NB4 (cell line): ENCODE measurements at regions not wholly inside any gene's neighbourhood (a gene's known extent, or its start where the extent isn't known, plus 50 kb on each side); places are given as distances from the start of the nearest gene placed in this dataset.

Source experiments
- CTCF ChIP-seq: IDR thresholded peaks from one replicate; pipeline ENCODE4 v1.5.1; 2012; ENCODE audit warnings: low read depth, low read length
- MAX ChIP-seq: IDR thresholded peaks from 2 replicates; pipeline ENCODE4 v1.6.1; 2011; ENCODE audit warnings: low read depth, low read length
- MYC ChIP-seq: IDR thresholded peaks from 2 replicates; pipeline ENCODE4 v1.6.1; 2011; ENCODE audit warnings: low read depth, low read length
- POLR2A ChIP-seq: IDR thresholded peaks from 2 replicates; pipeline ENCODE4 v1.6.1; 2011; ENCODE audit warnings: mild to moderate bottlenecking; ENCODE audit not compliant: insufficient read length; ENCODE audit errors: extremely low read depth

GRCh38 chr18:55735969-55736368, 148.0 kb upstream of the TCF4 start:
- TF ChIP-seq CTCF = no peak
- no peak for TF ChIP-seq MAX
- TF ChIP-seq POLR2A = no peak
- no peak for TF ChIP-seq MYC
